H1 (cell line): ENCODE measurements at regions not wholly inside any gene's neighbourhood (a gene's known extent, or its start where the extent isn't known, plus 50 kb on each side); places are given as distances from the start of the nearest gene placed in this dataset.

ENCODE experiments used
- CTCF ChIA-PET: fragments of 300-600 bp; sonication (Branson Sonifier 250); formaldehyde crosslinking; loops from one replicate; lab custom pipeline; 2021; ENCODE audit not compliant: partially characterized antibody; lab: Charles Lee
- POLR2A ChIA-PET: fragments of 300-600 bp; sonication (Branson Sonifier 250); formaldehyde crosslinking; loops from one replicate; lab custom pipeline; 2021; ENCODE audit warnings: inconsistent platforms; ENCODE audit not compliant: partially characterized antibody; lab: Charles Lee
- DNase-seq, 2 experiments: peaks; one replicate each; pipeline versions ENCODE4 v3.0.0 to v3.0.0-alpha.2; 2010 to 2022; ENCODE audit warnings: low spot score in 2 of 2, low read depth in 1 of 2, mixed read lengths in 1 of 2
- FAIRE-seq: peaks from 2 replicates; lab custom pipeline; 2011; peaks lifted over from hg19 to GRCh38; lab: Jason Lieb, UNC
- H2AFZ ChIP-seq: 2 replicates; pipeline ENCODE4 v1.8.1; 2012; ENCODE audit warnings: low read length, inconsistent platforms
- H2AK5ac ChIP-seq: 2 replicates; pipeline ENCODE4 v1.6.1; 2013; ENCODE audit warnings: low read depth, low read length
- H2BK120ac ChIP-seq: replicated peaks from 2 replicates; pipeline ENCODE3; 2013; ENCODE audit warnings: low read depth, low read length, inconsistent platforms
- H2BK12ac ChIP-seq: 2 replicates; pipeline ENCODE4 v1.6.1; 2013; ENCODE audit warnings: low read depth, low read length
- H2BK15ac ChIP-seq: 2 replicates; pipeline ENCODE4 v1.6.1; 2013; ENCODE audit warnings: low read length
- H2BK20ac ChIP-seq: 2 replicates; pipeline ENCODE4 v1.6.1; 2013; ENCODE audit warnings: low read length
- H2BK5ac ChIP-seq: 2 replicates; pipeline ENCODE4 v1.6.1; 2013; ENCODE audit warnings: low read depth, low read length
- H3K14ac ChIP-seq: 2 replicates; pipeline ENCODE4 v1.6.1; 2013; ENCODE audit warnings: inconsistent platforms; ENCODE audit not compliant: insufficient read length
- H3K18ac ChIP-seq: 2 replicates; pipeline ENCODE4 v1.6.1; 2013; ENCODE audit warnings: low read length; ENCODE audit errors: extremely low read depth
- H3K23ac ChIP-seq: 2 replicates; pipeline ENCODE4 v1.6.1; 2013; ENCODE audit warnings: inconsistent platforms; ENCODE audit not compliant: insufficient read length
- H3K23me2 ChIP-seq: 2 replicates; pipeline ENCODE4 v1.6.1; 2013; ENCODE audit warnings: low read depth, low read length
- H3K27ac ChIP-seq: 2 replicates; pipeline ENCODE4 v1.6.1; 2011; ENCODE audit warnings: low read depth, low read length, inconsistent platforms
- H3K27me3 ChIP-seq, 4 experiments: replicated peaks in 1 of 4; 1 replicate in 1 of 4; 2 replicates in 3 of 4; pipeline versions ENCODE4 v1.6.1 to v1.8.1; 2011 to 2013; ENCODE audit warnings: low read length in 3 of 4, mild to moderate bottlenecking in 3 of 4, inconsistent platforms in 2 of 4, mixed read lengths in 2 of 4, moderate library complexity in 1 of 4; ENCODE audit not compliant: control insufficient read depth in 3 of 4, insufficient read depth in 3 of 4; ENCODE audit errors: extremely low read depth in 1 of 4
- H3K36me3 ChIP-seq, 4 experiments: 2 replicates each; pipeline versions ENCODE4 v1.6.1 to v1.8.1; 2011 to 2013; ENCODE audit warnings: mild to moderate bottlenecking in 4 of 4, low read length in 3 of 4, moderate library complexity in 2 of 4, control low read depth in 1 of 4, inconsistent platforms in 1 of 4; ENCODE audit not compliant: insufficient read depth in 4 of 4, control insufficient read depth in 2 of 4
- H3K4ac ChIP-seq: replicated peaks from 2 replicates; pipeline ENCODE3; 2013; ENCODE audit warnings: low read length, low read depth, mixed read lengths, inconsistent platforms; ENCODE audit not compliant: insufficient read length
- H3K4me1 ChIP-seq, 4 experiments: replicated peaks in 1 of 4; 1 replicate in 1 of 4; 2 replicates in 3 of 4; pipeline versions ENCODE4 v1.6.1 to v1.8.1; 2011 to 2013; ENCODE audit warnings: low read length in 3 of 4, inconsistent platforms in 2 of 4, mixed read lengths in 1 of 4; ENCODE audit not compliant: insufficient read depth in 4 of 4, control insufficient read depth in 3 of 4
- H3K4me2 ChIP-seq, 2 experiments: 2 replicates each; pipeline versions ENCODE4 v1.6.1 to v1.8.1; 2011 to 2013; ENCODE audit warnings: low read depth in 2 of 2, low read length in 2 of 2, control low read depth in 1 of 2, inconsistent platforms in 1 of 2, mild to moderate bottlenecking in 1 of 2; ENCODE audit not compliant: insufficient read depth in 1 of 2
- H3K4me3 ChIP-seq, 4 experiments: fragments of 200-600, 300-600 bp in 1 of 4; sonication (generic), shearing (Covaris generic), sonication (Bioruptor Twin) in 1 of 4; 2 replicates each; pipeline versions ENCODE4 v1.5.1 to v1.8.1; 2011 to 2016; ENCODE audit warnings: low read length in 4 of 4, low read depth in 3 of 4, control low read depth in 2 of 4, inconsistent platforms in 2 of 4, mild to moderate bottlenecking in 2 of 4, mixed read lengths in 1 of 4, moderate library complexity in 1 of 4; ENCODE audit not compliant: insufficient read depth in 2 of 4; ENCODE audit errors: extremely low read depth in 1 of 4
- H3K56ac ChIP-seq: replicated peaks from 2 replicates; pipeline ENCODE3; 2013; ENCODE audit warnings: low read depth, mild to moderate bottlenecking, mixed read lengths, low read length, inconsistent platforms; ENCODE audit not compliant: insufficient read length
- H3K79me1 ChIP-seq: 2 replicates; pipeline ENCODE4 v1.6.1; 2013; ENCODE audit warnings: low read depth, low read length, control low read depth
- H3K79me2 ChIP-seq, 2 experiments: 2 replicates each; pipeline versions ENCODE4 v1.6.1 to v1.8.1; 2012 to 2013; ENCODE audit warnings: low read length in 2 of 2, mild to moderate bottlenecking in 2 of 2, inconsistent platforms in 1 of 2; ENCODE audit not compliant: insufficient read depth in 2 of 2, control insufficient read depth in 1 of 2
- H3K9ac ChIP-seq, 4 experiments: replicated peaks in 1 of 4; 1 replicate in 1 of 4; 2 replicates in 3 of 4; pipeline versions ENCODE4 v1.6.1 to v1.8.1; 2011 to 2013; ENCODE audit warnings: low read depth in 3 of 4, low read length in 3 of 4, control low read depth in 2 of 4, mild to moderate bottlenecking in 2 of 4, moderate library complexity in 2 of 4, inconsistent platforms in 1 of 4; ENCODE audit errors: extremely low read depth in 1 of 4
- H3K9me3 ChIP-seq, 2 experiments: 2 replicates each; pipeline versions ENCODE4 v1.6.1 to v1.8.1; 2012 to 2013; ENCODE audit warnings: mild to moderate bottlenecking in 2 of 2, moderate library complexity in 2 of 2, control low read depth in 1 of 2, inconsistent platforms in 1 of 2, low read depth in 1 of 2, low read length in 1 of 2, mixed read lengths in 1 of 2; ENCODE audit not compliant: insufficient read depth in 2 of 2
- H4K20me1 ChIP-seq, 2 experiments: replicated peaks in 1 of 2; 2 replicates each; pipeline versions ENCODE3 to v1.8.1; 2011 to 2013; ENCODE audit warnings: inconsistent platforms in 2 of 2, low read length in 2 of 2, mild to moderate bottlenecking in 1 of 2; ENCODE audit not compliant: insufficient read depth in 2 of 2, control insufficient read depth in 1 of 2
- H4K5ac ChIP-seq: 2 replicates; pipeline ENCODE4 v1.6.1; 2013; ENCODE audit warnings: low read length, low read depth, mixed read lengths, inconsistent platforms; ENCODE audit not compliant: insufficient read length
- H4K8ac ChIP-seq: 2 replicates; pipeline ENCODE4 v1.8.0; 2013; ENCODE audit warnings: mild to moderate bottlenecking, moderate library complexity, low read length, inconsistent platforms; ENCODE audit not compliant: insufficient read depth; ENCODE audit errors: extremely low read depth
- H4K91ac ChIP-seq: replicated peaks from 2 replicates; pipeline ENCODE3; 2013; ENCODE audit warnings: low read length, mixed read lengths, inconsistent platforms; ENCODE audit not compliant: insufficient read length
- ASH2L ChIP-seq: fragments of 200-600, 300-600 bp; sonication (generic); IDR thresholded peaks from one replicate; pipeline ENCODE4 v1.7.1; 2017; ENCODE audit warnings: low read length
- ATF2 ChIP-seq: IDR thresholded peaks from 2 replicates; pipeline ENCODE4 v1.6.1; 2012; ENCODE audit warnings: low read length, inconsistent platforms
- BACH1 ChIP-seq: IDR thresholded peaks from 2 replicates; pipeline ENCODE4 v1.6.1; 2012; ENCODE audit warnings: low read length, improper control_type of control experiment
- CBX8 ChIP-seq: fragments of 300-800, 300-1000 bp; sonication (generic); IDR thresholded peaks from 2 replicates; pipeline ENCODE4 v1.7.1; 2016; ENCODE audit warnings: low read depth, low read length, borderline replicate concordance
- CTBP2 ChIP-seq: IDR thresholded peaks from 2 replicates; pipeline ENCODE4 v1.7.0; 2011; ENCODE audit warnings: borderline replicate concordance, mild to moderate bottlenecking, moderate library complexity, mixed read lengths, low read length; ENCODE audit not compliant: insufficient read depth, insufficient read length
- FOSL1 ChIP-seq: IDR thresholded peaks from 2 replicates; pipeline ENCODE4 v1.6.1; 2011; ENCODE audit warnings: mild to moderate bottlenecking, low read depth, low read length, moderate library complexity; ENCODE audit not compliant: insufficient read depth
- JUND ChIP-seq: IDR thresholded peaks from 2 replicates; pipeline ENCODE4 v1.6.1; 2011; ENCODE audit warnings: mild to moderate bottlenecking, improper control_type of control experiment, low read length
- KDM1A ChIP-seq: fragments of 200-600, 300-600 bp; sonication (generic); IDR thresholded peaks from 2 replicates; pipeline ENCODE4 v1.7.1; 2016; ENCODE audit warnings: mild to moderate bottlenecking, low read length, borderline replicate concordance
- KDM5A ChIP-seq: fragments of 200-600 bp; IDR thresholded peaks from 2 replicates; pipeline ENCODE4 v1.7.1; 2012; ENCODE audit warnings: mild to moderate bottlenecking, low read length, inconsistent platforms, mixed read lengths
- POLR2AphosphoS5 ChIP-seq: IDR thresholded peaks from 2 replicates; pipeline ENCODE4 v1.6.1; 2011; ENCODE audit warnings: low read depth, low read length
- SIRT6 ChIP-seq: IDR thresholded peaks from one replicate; pipeline ENCODE4 v1.7.1; 2012; ENCODE audit warnings: low read length, inconsistent platforms
- SUZ12 ChIP-seq: fragments of 200-600 bp; sonication (generic); IDR thresholded peaks from 2 replicates; pipeline ENCODE4 v1.6.1; 2012; ENCODE audit warnings: mild to moderate bottlenecking, inconsistent platforms, low read length, moderate library complexity, mixed read lengths
- TEAD4 ChIP-seq: IDR thresholded peaks from 2 replicates; pipeline ENCODE4 v1.6.1; 2012; ENCODE audit warnings: low read depth, low read length, inconsistent platforms, mixed read lengths
- ZNF274 ChIP-seq: IDR thresholded peaks from 2 replicates; pipeline ENCODE4 v1.7.0; 2012; ENCODE audit warnings: low read length, borderline replicate concordance; ENCODE audit errors: extremely low read depth
- WGBS, 2 experiments: shearing (Covaris generic) in 1 of 2; methylation state at CpG; one replicate each; pipeline versions ENCODE4 v1.1.6 to v1.1.7; 2013 to 2015; ENCODE audit warnings: low lambda C conversion rate in 2 of 2, mixed read lengths in 2 of 2, inconsistent platforms in 1 of 2, low coverage in 1 of 2, missing lambda C conversion rate in 1 of 2; ENCODE audit not compliant: insufficient replicate concordance in 2 of 2, insufficient coverage in 1 of 2, insufficient read length in 1 of 2; ENCODE audit errors: extremely low coverage in 1 of 2, missing lambda C conversion rate in 1 of 2; 5-methylcytosine and 5-hydroxymethylcytosine counted together

GRCh38 chr1:69426401-69426800, 141.3 kb upstream of the LRRC7 start:
- no peaks in the 10 kb centered on the region for H3K36me3 ChIP-seq
- ChIA-PET POLR2A (no interaction called here), CTCF (no interaction called here)
- no peak overlapping the region for H3K4me2 ChIP-seq
- H3K4ac ChIP-seq, result no peak overlapping the region
- H3K14ac ChIP-seq, result no peak overlapping the region
- no peak overlapping the region for H4K91ac ChIP-seq
- no peaks in the 10 kb centered on the region for H3K79me2 ChIP-seq
- no peak overlapping the region for H4K8ac ChIP-seq
- H3K23ac ChIP-seq, result no peak overlapping the region
- no peak overlapping the region for H2BK5ac ChIP-seq
- H3K27me3 ChIP-seq, result no peaks in the 10 kb centered on the region
- H3K23me2 ChIP-seq, result no peaks in the 10 kb centered on the region
- H3K79me1 ChIP-seq, result no peaks in the 10 kb centered on the region
- no peak overlapping the region for H3K18ac ChIP-seq
- H2BK12ac ChIP-seq, result no peak overlapping the region
- H3K4me1 ChIP-seq, result no peaks in the 10 kb centered on the region
- H2AK5ac ChIP-seq, result no peak overlapping the region
- no peak overlapping the region for H2BK120ac ChIP-seq
- H3K9me3 ChIP-seq, result no peaks in the 10 kb centered on the region
- no peak for DNase-seq
- H4K5ac ChIP-seq, result no peak overlapping the region
- H2BK15ac ChIP-seq, result no peak overlapping the region
- H3K9ac ChIP-seq, result no peak overlapping the region
- 88% methylated on average over 2 of the region's 2 CpGs; no CpG with 5 or more reads in 1 of the 2 experiments for WGBS, 2 experiments
- H3K27ac ChIP-seq, result no peak overlapping the region
- H3K4me3 ChIP-seq, result no peak overlapping the region
- no peak for FAIRE-seq
- H2BK20ac ChIP-seq, result no peak overlapping the region
- no peak overlapping the region for H3K56ac ChIP-seq
- no peak overlapping the region for H2AFZ ChIP-seq
- H4K20me1 ChIP-seq, result no peaks in the 10 kb centered on the region
- TF ChIP-seq ATF2 (no peak), KDM5A (no peak), BACH1 (no peak), JUND (no peak), KDM1A (no peak), FOSL1 (no peak), CTBP2 (no peak), ASH2L (no peak), POLR2AphosphoS5 (no peak), SIRT6 (no peak), SUZ12 (no peak), TEAD4 (no peak), CBX8 (no peak), ZNF274 (no peak)
